Lung (tissue), 11 donors: ENCODE measurements at regions not wholly inside any gene's neighbourhood (a gene's known extent, or its start where the extent isn't known, plus 50 kb on each side); places are given as distances from the start of the nearest gene placed in this dataset.

ENCODE experiments used
- ATAC-seq: fragments of 200-7000 bp; cut with Tn5 transposase; one replicate; pipeline ENCODE4 v1.9.1; 2020; ENCODE audit warnings: moderate number of reproducible peaks; ENCODE audit not compliant: insufficient read depth, low FRiP score
- DNase-seq, 3 donors: peaks; one replicate each; pipeline ENCODE4 v3.0.0-alpha.2; 2013 to 2017
- H3K27ac ChIP-seq, 2 donors: one replicate each; pipeline ENCODE4 v1.5.1; 2013; ENCODE audit warnings: mild to moderate bottlenecking in 2 of 2, moderate library complexity in 2 of 2, control low read depth in 1 of 2, inconsistent platforms in 1 of 2, low read depth in 1 of 2, low read length in 1 of 2
- H3K27me3 ChIP-seq, 3 donors: one replicate each; pipeline ENCODE4 v1.5.1; 2013; ENCODE audit warnings: low read length in 2 of 3; ENCODE audit not compliant: control insufficient read depth in 3 of 3, insufficient read depth in 3 of 3
- H3K36me3 ChIP-seq, 4 donors: one replicate each; pipeline ENCODE4 v1.5.1; 2013; ENCODE audit warnings: low read length in 4 of 4, mild to moderate bottlenecking in 1 of 4, moderate library complexity in 1 of 4; ENCODE audit not compliant: control insufficient read depth in 4 of 4, insufficient read depth in 4 of 4
- H3K4me1 ChIP-seq, 5 donors: one replicate each; pipeline ENCODE4 v1.5.1; 2013; ENCODE audit warnings: low read length in 5 of 5, mild to moderate bottlenecking in 2 of 5, moderate library complexity in 1 of 5; ENCODE audit not compliant: control insufficient read depth in 5 of 5, insufficient read depth in 5 of 5
- H3K4me3 ChIP-seq: one replicate; pipeline ENCODE4 v1.5.1; 2013; ENCODE audit warnings: mild to moderate bottlenecking, control low read depth, moderate library complexity
- H3K9ac ChIP-seq, 2 donors: one replicate each; pipeline ENCODE4 v1.5.1; 2013; ENCODE audit warnings: low read length in 2 of 2, control low read depth in 1 of 2; ENCODE audit not compliant: insufficient read depth in 1 of 2
- H3K9me3 ChIP-seq, 4 donors: one replicate each; pipeline ENCODE4 v1.5.1; 2013; ENCODE audit warnings: low read length in 3 of 4, mild to moderate bottlenecking in 1 of 4, moderate library complexity in 1 of 4; ENCODE audit not compliant: control insufficient read depth in 4 of 4, insufficient read depth in 3 of 4
- CTCF ChIP-seq: IDR thresholded peaks from 2 replicates; pipeline ENCODE4 v1.5.1; 2012; ENCODE audit warnings: mild to moderate bottlenecking; ENCODE audit errors: control extremely low read depth, extremely low read depth
- WGBS, 2 donors: extraction: QIAGEN DNeasy Blood & Tissue Kit; methylation state at CpG; one replicate each; pipeline ENCODE4 v1.1.7; 2013; 5-methylcytosine and 5-hydroxymethylcytosine counted together
- donor health status: control.
- donor health status: control.
- donor health status: Bipolar disorder and iron deficiency.
- donor health status: healthy.
- donor health status: DM: yes; HTN: yes; CAD: no.

GRCh38 chr13:74064805-74065312 lies 69.3 kb downstream of the KLF12 start:
- no peak for TF ChIP-seq CTCF

GRCh38 chr13:74063533-74064100 lies 70.6 kb downstream of the KLF12 start:
- Histone ChIP-seq H3K4me1 (peaks cover 0 to 37% (median 12%) of the 10 kb centered on the region in 5 donors), H3K9me3 (no peaks in the 10 kb centered on the region), H3K27me3 (no peaks in the 10 kb centered on the region), H3K4me3 (no peak overlapping the region), H3K27ac (peak overlapping the region in 1 of 2 donors; percentile 94), H3K36me3 (no peaks in the 10 kb centered on the region), H3K9ac (peak overlapping the region in 1 of 2 donors; percentile 56)
- no peak for DNase-seq
- ATAC-seq, result no peak
- no peak for TF ChIP-seq CTCF

More at GRCh38 chr13:74064805-74065312, 69.3 kb downstream of the KLF12 start:
- Histone ChIP-seq H3K27me3 (no peaks in the 10 kb centered on the region), H3K36me3 (no peaks in the 10 kb centered on the region), H3K9me3 (no peaks in the 10 kb centered on the region), H3K9ac (no peak overlapping the region), H3K27ac (no peak overlapping the region), H3K4me3 (no peak overlapping the region), H3K4me1 (peaks cover 0 to 37% (median 12%) of the 10 kb centered on the region in 5 donors)
- 83 to 93% methylated on average over 1 of the region's 1 CpG for WGBS, 2 donors
- DNase-seq (no peak), ATAC-seq (no peak)

- H3K4me3 ChIP-seq, result no peak overlapping the region
- H3K9me3 ChIP-seq, result no peaks in the 10 kb centered on the region
- H3K9ac ChIP-seq, result peak overlapping the region in 1 of 2 donors; percentile 56
- ATAC-seq, result no peak
- DNase-seq, result peak in 2 of 3 donors; percentile 34 to 35
- peak overlapping the region in 1 of 2 donors; percentile 94 for H3K27ac ChIP-seq
- H3K36me3 ChIP-seq, result no peaks in the 10 kb centered on the region
- H3K4me1 ChIP-seq, result peaks cover 0 to 37% (median 12%) of the 10 kb centered on the region in 5 donors
- no peak for TF ChIP-seq CTCF
- H3K27me3 ChIP-seq, result no peaks in the 10 kb centered on the region
- WGBS, 2 donors, result 64 to 69% methylated on average over 6 of the region's 6 CpGs
Observed at GRCh38 chr13:74062933-74063332, 71.3 kb downstream of the KLF12 start.
